ENCODE measurements at regions not wholly inside any gene's neighbourhood (a gene's known extent, or its start where the extent isn't known, plus 50 kb on each side); places are given as distances from the start of the nearest gene placed in this dataset.
"Not testable (repeated sequence)": the region's sequence is repeated elsewhere in the genome, so short reads cannot be mapped to it uniquely, and the experiment has no call there.

GRCh38 chr16:46387720-46388119 lies 233.5 kb downstream of the SHCBP1 start:
- not testable (repeated sequence) for DNase-seq (ENCODE audit: low spot score)

DNA sequence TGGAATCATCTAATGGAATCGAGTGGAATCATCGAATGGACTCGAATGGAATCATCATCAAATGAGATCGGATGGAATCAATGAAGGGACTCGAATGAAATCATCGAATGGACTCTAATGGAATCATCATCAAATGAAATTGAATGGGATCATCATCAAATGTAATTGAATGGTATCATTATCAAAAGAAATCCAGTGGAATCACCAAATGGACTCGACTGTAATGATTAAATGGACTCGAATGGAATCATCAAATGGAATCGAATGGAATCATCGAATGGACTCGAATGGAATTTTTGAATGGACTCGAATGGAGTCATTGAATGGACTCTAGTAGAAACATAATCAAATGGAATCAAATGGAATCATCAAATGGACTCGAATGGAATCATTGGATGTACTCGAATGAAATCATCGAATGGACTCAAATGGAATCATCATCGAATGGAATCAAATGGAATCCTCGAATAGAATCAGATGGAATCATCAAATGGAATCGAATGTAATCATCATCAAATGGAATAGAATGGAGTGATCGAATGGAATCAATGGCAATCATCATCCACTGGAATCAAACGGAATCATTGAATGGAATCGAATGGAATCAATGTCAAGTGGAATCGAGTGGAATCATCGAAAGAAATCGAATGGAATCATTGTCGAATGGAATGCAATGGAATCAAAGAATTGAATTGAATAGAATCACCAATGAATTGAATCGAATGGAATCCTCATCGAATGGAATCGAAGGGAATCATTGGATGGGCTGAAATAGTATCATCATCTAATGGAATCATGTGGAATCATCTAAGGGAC lies 234.2 kb downstream of the SHCBP1 start:
- not testable (repeated sequence) for DNase-seq (ENCODE audit: low spot score)

GRCh38 chr16:46386110-46386771 lies 234.9 kb downstream of the SHCBP1 start:
- DNase-seq (ENCODE audit: low spot score): not testable (repeated sequence)

GRCh38 chr16:46384285-46385061 lies 236.7 kb downstream of the SHCBP1 start:
- not testable (repeated sequence) for DNase-seq (ENCODE audit: low spot score)

GRCh38 chr16:46383581-46383980 lies 237.6 kb downstream of the SHCBP1 start:
- not testable (repeated sequence) for DNase-seq (ENCODE audit: low spot score)

DNA sequence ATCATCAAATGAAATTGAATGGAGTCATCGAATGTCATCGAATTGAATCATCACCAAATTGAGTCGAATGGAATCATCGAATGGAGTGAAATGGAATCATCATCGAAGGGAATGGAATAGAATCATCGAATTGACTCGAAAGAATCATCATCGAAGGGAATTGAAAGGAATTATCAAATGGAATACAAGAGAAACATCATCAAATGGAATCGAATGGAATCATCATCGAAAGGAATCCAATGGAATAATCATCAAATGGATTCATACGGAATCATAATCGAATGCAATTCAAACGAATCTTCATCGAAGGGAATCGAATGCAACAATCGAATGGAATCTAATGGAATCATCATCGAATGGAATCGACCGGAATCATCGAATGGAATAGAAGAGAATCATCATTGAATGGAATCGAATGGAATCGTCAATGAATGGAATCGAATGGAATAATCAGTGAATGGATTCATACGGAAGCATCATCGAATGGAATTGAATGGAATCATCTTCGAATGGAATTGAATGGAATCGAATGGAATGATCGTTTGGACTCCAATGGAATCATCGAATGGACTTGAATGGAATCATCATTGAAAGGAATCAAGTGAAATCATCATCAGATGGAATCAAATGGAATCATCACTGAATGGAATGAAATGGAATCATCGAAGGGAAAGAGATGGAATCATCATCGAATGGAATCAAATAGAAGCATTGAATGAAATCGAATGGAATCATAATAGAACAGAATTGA lies 238.2 kb downstream of the SHCBP1 start:
- not testable (repeated sequence) for DNase-seq (ENCODE audit: low spot score)

DNA sequence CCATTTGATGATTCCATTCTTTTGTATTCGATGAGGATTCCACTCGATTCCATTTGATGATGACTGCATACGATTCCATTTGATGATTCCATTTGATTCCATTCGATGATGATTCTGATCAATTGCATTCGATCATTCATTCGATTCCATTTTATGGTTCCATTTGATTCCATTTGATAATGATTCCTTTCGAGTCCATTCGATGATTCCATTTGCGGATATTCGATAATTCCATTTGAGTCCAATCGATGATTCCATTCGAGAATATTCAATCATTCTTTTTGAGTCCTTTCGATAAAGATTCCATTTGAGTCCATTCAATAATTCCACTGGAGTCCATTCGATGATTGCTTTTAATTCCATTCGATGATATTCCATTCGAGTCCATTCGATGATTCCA lies 239.1 kb downstream of the SHCBP1 start:
- DNase-seq (ENCODE audit: low spot score): not testable (repeated sequence)

DNA sequence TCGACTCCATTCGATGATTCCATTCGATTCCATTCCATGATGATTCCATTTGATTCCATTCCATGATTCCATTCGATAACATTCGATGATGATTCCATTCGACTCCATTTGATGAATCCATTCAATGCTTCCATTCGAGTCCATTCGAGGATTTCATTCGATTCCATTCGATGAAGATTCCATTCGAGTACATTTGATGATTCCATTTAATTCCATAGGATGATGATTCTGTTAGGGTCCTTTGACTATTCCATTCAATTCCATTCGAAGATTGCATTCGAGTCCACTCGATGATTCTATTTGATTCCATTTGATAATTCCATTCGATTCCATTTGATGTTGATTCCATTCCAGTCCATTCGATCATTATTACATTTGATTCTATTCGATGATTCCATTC lies 239.8 kb downstream of the SHCBP1 start:
- DNase-seq (ENCODE audit: low spot score): not testable (repeated sequence)

All from D341Med (cell line).